ENCODE measurements at regions not wholly inside any gene's neighbourhood (a gene's known extent, or its start where the extent isn't known, plus 50 kb on each side); places are given as distances from the start of the nearest gene placed in this dataset.

- H3K36me3 Mint-ChIP-seq (ENCODE audit: low read depth): no peaks in the 10 kb centered on the region
- H3K4me1 Mint-ChIP-seq: no peaks in the 10 kb centered on the region
- ATAC-seq (ENCODE audit: low read depth): no peak
- no peak for DNase-seq
- no peak overlapping the region for H3K27ac Mint-ChIP-seq
- H3K4me3 Mint-ChIP-seq: no peak overlapping the region
- intact Hi-C loops (cut with micrococcal nuclease): no loop called here
- no peak for TF ChIP-seq CTCF (IDR thresholded peaks at IDR 0.05)
- ChIA-PET CTCF (no interaction called here), POLR2A (no interaction called here)
- no peaks in the 10 kb centered on the region for H3K27me3 Mint-ChIP-seq
- H3K9me3 Mint-ChIP-seq: peaks cover 3% of the 10 kb centered on the region
These were observed 754.5 kb upstream of the FAM98A start for GRCh38 chr2:34353509-34354113.

DNA sequence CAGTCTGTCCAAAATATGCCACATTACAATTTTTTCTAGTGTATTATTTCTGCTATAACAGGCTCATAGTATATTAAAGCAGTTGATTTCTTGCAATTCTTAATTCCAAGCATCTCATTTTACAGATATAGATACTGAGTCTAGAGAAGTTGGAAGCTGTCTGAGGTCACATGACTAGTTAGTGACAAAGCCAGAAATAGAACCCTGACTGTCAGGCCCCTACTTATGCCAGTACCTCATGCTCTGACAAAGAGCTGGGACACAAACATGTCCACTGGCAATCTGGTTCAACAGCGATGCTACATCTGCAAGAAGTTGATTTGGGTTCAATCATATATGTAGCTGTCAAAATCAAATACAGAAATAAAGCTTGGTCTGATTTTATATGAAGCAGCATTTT is 750.4 kb upstream of the FAM98A start:
- Mint-ChIP-seq H3K36me3 (ENCODE audit: low read depth) (no peaks in the 10 kb centered on the region), H3K9me3 (no peaks in the 10 kb centered on the region), H3K4me1 (no peaks in the 10 kb centered on the region), H3K27ac (no peak overlapping the region), H3K27me3 (no peaks in the 10 kb centered on the region), H3K4me3 (no peak overlapping the region)
- CTCF ChIA-PET: no interaction called here
- intact Hi-C loops (cut with micrococcal nuclease): no loop called here
- TF ChIP-seq CTCF (IDR thresholded peaks at IDR 0.05): no peak
- ATAC-seq (ENCODE audit: low read depth) (no peak), DNase-seq (no peak)
- POLR2A ChIA-PET: no interaction called here

DNA sequence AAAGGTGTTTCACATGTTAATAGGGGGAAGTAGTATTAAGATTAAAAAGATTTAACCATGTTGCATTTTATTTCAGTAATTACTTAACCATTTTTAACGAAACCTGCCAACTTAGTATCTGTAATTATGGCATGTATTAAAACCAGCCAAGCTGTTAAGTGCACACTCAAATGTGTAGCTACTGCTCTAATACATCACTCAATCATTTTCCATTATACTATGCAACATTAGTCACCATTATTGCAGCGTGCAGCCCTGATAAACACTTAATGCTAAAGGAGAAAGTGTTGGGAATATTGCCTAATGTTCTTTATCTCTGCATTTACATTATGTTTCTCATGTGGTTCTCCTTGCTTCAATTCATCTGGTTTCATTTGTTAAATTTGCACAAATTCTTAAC is 745.9 kb upstream of the FAM98A start:
- no peak overlapping the region for H3K27ac Mint-ChIP-seq
- H3K9me3 Mint-ChIP-seq: peaks cover 5% of the 10 kb centered on the region
- no peaks in the 10 kb centered on the region for H3K27me3 Mint-ChIP-seq
- TF ChIP-seq CTCF (IDR thresholded peaks at IDR 0.05): no peak
- ChIA-PET CTCF (no interaction called here), POLR2A (no interaction called here)
- H3K4me3 Mint-ChIP-seq: no peak overlapping the region
- no peak for ATAC-seq (ENCODE audit: low read depth)
- intact Hi-C loops (cut with micrococcal nuclease): no loop called here
- no peaks in the 10 kb centered on the region for H3K36me3 Mint-ChIP-seq (ENCODE audit: low read depth)
- DNase-seq: no peak
- H3K4me1 Mint-ChIP-seq: no peaks in the 10 kb centered on the region

GRCh38 chr2:34340307-34340706 is 741.2 kb upstream of the FAM98A start:
- no peak overlapping the region for H3K27ac Mint-ChIP-seq
- no peaks in the 10 kb centered on the region for H3K4me1 Mint-ChIP-seq
- DNase-seq (no peak), ATAC-seq (ENCODE audit: low read depth) (no peak)
- no peak overlapping the region for H3K4me3 Mint-ChIP-seq
- H3K36me3 Mint-ChIP-seq (ENCODE audit: low read depth): no peaks in the 10 kb centered on the region
- no peaks in the 10 kb centered on the region for H3K27me3 Mint-ChIP-seq
- intact Hi-C loops (cut with micrococcal nuclease): no loop called here
- POLR2A ChIA-PET: no interaction called here
- peaks cover 8% of the 10 kb centered on the region for H3K9me3 Mint-ChIP-seq
- CTCF ChIA-PET: no interaction called here
- TF ChIP-seq CTCF (IDR thresholded peaks at IDR 0.05): no peak

DNA sequence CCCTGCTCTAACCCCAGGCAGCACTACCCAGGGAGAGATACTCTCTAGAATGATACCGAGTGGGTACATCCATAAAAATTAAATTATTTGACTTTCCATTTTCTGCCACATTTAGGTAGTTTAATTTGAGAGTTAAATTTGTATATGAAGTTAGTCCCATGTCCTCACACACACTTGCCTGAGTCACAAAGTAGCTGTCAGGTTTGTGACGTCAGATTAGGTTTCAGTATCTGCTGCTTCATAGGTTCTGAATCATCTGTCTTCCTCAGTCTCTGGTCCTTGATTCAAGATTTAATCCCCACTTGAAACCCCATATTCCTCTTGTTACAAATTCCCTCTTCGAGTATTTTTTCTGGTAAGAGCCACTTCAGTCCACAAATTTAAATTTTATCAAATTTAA is 738.6 kb upstream of the FAM98A start:
- intact Hi-C loops (cut with micrococcal nuclease): no loop called here
- TF ChIP-seq CTCF (IDR thresholded peaks at IDR 0.05): no peak
- Mint-ChIP-seq H3K36me3 (ENCODE audit: low read depth) (no peaks in the 10 kb centered on the region), H3K27me3 (no peaks in the 10 kb centered on the region), H3K9me3 (peaks cover 8% of the 10 kb centered on the region), H3K4me3 (no peak overlapping the region), H3K4me1 (no peaks in the 10 kb centered on the region), H3K27ac (no peak overlapping the region)
- DNase-seq: no peak
- ChIA-PET POLR2A (no interaction called here), CTCF (no interaction called here)
- no peak for ATAC-seq (ENCODE audit: low read depth)

Measured in activated B cell treated with CpG ODN at 0.5 μM for 24 hours (primary cell).